ENCODE measurements at regions not wholly inside any gene's neighbourhood (a gene's known extent, or its start where the extent isn't known, plus 50 kb on each side); places are given as distances from the start of the nearest gene placed in this dataset.
"Not testable (repeated sequence)": the region's sequence is repeated elsewhere in the genome, so short reads cannot be mapped to it uniquely, and the experiment has no call there.

DNA sequence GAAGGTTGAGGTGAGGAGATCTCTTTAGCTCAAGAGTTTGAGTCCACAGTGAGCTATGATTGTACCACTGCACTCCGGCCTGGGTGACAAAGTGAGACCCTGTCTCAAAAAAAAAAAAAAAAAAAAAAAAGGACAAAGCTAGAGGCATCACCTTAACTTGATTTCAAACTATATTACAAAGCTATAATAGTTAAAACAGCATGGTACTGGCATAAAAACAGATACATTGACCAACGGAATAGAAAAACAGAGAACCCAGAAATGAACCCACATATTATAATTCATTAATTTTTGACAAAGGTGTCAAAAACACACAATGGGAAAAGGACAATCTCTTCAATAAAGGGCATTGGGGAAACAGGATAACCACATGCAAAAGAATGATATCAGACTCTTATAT is 50.8 kb upstream of the MBOAT1 start:
- no peak for DNase-seq (ENCODE audit: low read depth)

- no peak for DNase-seq (ENCODE audit: low read depth)
Observed at GRCh38 chr6:20265842-20266241, 53.6 kb upstream of the MBOAT1 start.

GRCh38 chr6:20266851-20267608 is 54.8 kb upstream of the MBOAT1 start:
- no peak for DNase-seq (ENCODE audit: low read depth)

GRCh38 chr6:20269181-20269580 is 56.9 kb upstream of the MBOAT1 start:
- DNase-seq (ENCODE audit: low read depth): no peak

- no peak for DNase-seq (ENCODE audit: low read depth)
Observed at GRCh38 chr6:20271818-20272217, 59.5 kb upstream of the MBOAT1 start.

GRCh38 chr6:20274137-20274536 is 61.9 kb upstream of the MBOAT1 start:
- DNase-seq (ENCODE audit: low read depth): no peak

DNA sequence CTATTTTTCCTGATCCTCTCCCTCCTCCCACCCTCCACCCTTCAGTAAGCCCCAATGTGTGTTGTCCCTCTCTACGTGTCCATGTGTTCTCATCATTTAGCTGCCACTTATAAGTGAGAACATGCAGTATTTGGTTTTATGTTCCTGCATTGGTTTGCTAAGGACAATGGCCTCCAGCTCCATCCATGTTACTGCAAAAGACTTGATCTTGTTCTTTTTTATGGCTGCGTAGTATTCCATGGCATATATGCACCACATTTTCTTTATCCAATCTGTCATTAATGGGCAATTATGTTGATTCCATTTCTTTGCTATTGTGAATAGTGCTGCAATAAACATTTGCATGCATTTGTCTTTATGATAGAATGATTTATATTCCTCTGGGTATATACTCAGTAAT is 63.6 kb upstream of the MBOAT1 start:
- DNase-seq (ENCODE audit: low read depth): not testable (repeated sequence)

DNA sequence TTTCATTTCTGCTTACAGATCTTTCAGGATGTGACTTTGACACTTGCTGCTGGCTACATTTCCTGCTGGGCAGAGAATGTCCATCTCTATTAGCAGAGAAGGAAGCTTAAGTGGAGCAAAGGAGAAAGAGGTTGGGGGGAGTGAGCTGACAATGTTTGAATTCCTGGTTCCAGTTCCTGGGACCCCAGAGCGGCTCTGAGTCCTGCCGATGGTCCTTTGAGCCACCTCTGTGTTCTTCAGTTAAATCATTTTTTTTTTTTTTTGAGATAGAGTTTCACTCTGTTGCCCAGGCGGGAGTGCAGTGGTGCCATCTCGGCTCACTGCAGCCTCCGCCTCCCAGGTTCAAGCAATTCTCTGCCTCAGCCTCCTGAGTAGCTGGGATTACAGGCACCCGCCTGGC is 65.5 kb upstream of the MBOAT1 start:
- DNase-seq (ENCODE audit: low read depth): not testable (repeated sequence)

- DNase-seq (ENCODE audit: low read depth): no peak
Observed at GRCh38 chr6:20279051-20279450, 66.8 kb upstream of the MBOAT1 start.

- DNase-seq (ENCODE audit: low read depth): no peak
Observed at GRCh38 chr6:20279608-20280287, 67.5 kb upstream of the MBOAT1 start.

GRCh38 chr6:20280288-20280621 is 68.0 kb upstream of the MBOAT1 start:
- no peak for DNase-seq (ENCODE audit: low read depth)

GRCh38 chr6:20284672-20285071 is 72.4 kb upstream of the MBOAT1 start:
- no peak for DNase-seq (ENCODE audit: low read depth)

DNA sequence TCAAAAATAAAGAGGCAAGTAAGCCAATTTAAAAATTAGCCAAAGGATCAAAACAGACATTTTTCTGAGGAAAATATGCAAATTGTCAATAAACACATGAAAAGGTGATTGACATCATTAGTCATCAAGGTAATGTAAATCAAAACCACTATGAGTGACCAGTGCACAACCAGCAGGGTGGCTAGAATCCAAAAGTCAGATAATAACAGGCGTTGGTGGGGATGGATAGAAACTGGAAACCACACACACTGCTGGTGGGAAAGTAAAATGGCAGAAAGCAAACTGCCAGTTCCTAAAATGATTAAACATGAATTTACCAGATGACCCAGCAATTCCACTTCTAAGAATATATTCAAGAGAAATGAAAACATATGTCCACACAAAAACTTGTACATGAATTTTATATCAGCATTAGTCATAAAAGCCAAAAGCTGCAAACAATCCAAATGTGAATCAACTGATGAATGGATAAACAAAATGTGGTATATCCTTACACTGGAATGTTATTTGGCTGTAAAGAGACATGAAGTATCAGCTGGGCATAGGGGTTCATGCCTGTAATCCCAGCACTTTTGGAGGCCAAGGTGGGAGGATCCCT is 74.8 kb upstream of the MBOAT1 start:
- peak; percentile 23 for DNase-seq (ENCODE audit: low read depth)

DNA sequence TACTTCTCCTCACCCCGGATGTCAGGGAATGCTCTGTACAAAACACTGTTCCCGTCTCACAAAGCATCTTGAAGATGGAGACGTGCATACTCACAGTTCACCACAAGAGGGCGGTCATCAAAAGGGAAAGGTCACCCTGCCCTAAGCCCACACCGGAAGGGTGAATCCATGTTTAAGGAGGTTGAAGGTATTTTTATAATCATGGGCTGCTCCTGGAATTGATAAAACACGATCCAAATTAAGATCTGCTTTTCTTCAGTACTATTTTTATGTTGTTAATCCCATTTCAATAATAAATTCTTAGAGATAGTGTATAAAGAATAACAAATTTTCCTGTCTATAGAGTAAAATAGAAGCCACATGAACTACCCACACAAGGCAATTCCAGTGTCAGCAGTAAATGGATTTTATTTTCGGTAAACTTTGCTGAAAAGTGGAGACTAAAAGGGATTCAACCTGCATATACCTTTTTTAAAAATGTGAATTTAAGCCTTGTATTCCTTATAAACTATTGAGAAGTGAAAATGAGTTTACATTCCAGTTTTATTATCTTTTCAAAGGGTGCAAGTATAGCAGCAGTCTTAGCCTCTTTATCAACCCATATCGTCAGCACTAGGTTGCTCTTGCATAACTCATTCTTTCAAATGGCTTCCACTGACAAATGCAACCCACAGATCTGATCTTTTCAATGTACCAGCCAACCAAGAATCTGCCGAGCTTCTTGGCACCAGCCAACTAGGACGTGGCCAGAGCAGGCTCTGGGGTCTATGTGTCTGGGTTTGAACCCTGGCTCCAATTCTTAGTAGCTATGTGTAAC is 79.7 kb upstream of the MBOAT1 start:
- DNase-seq (ENCODE audit: low read depth): peak; percentile 53

DNA sequence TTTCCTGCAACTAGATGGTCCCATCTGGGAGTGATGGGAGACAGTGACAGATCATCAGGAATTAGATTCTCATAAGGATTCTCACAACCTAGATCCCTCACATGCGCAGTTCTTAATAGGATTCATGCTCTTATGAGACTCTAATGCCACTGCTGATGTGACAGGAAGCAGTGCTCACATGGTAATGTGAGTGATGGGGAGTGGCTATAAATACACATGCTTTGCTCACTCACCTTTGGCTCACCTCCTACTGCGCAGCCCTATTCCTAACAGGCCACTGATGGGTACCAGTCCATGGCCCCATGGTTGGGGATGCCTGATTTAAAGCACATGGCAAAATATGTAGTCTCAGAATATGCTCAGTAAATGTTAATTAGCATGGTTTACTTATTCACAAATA is 80.6 kb upstream of the MBOAT1 start:
- no peak for DNase-seq (ENCODE audit: low read depth)

DNA sequence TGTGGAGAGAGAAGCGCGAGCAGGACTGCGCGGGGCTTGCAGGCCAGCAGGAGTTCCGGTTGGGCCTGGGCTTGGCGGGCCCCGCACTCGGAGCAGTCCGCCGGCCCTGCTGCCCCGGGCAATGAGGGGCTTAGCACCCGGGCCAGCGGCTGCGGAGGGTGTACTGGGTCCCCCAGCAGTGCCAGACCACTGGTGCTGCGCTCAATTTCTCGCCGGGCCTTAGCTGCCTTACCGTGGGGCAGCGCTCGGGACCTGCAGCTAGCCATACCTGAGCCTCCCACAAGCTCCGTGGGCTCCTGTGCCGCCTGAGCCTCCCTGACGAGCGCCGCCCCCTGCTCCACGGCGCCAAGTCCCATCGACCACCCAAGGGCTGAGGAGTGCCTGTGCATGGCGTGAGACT is 89.0 kb upstream of the MBOAT1 start:
- no peak for DNase-seq (ENCODE audit: low read depth)

DNA sequence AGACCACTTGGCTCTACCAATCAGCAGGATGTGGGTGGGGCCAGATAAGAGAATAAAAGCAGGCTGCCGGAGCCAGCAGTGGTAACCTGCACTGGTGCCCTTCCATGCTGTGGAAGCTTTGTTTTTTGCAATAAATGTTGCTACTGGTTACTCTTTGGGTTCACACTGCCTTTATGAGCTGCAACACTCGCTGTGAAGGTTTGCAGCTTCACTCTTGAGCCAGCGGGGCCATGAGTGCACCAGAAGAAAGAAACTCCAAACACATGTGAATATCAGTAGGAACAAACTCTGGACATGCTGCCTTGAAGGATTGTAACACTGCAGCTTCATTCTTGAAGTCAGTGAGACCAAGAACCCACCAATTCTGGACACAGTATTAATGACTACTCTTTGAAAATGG is 89.9 kb upstream of the MBOAT1 start:
- no peak for DNase-seq (ENCODE audit: low read depth)

GRCh38 chr6:20302702-20303251 is 90.5 kb upstream of the MBOAT1 start:
- DNase-seq (ENCODE audit: low read depth): peak; percentile 22

DNA sequence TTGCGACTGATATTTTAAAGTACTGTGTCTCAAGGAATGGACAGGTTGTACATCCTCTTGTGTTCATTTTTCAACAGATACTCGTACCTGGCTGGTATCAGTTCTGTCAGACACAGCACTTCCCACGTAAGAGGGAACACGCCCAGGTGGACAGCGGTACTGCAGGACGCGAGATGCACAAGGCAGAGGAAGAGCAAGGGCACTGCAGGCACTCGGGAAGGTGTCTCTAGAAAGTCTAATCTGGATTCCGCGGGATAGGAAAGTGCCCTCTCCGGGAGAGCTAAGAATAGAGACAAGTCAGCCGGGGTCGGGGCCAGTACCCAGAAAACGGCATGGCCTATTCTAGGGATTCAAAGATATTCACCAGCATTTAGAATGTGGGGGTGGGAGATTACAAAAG is 94.2 kb upstream of the MBOAT1 start:
- no peak for DNase-seq (ENCODE audit: low read depth)

- DNase-seq (ENCODE audit: low read depth): no peak
Observed at GRCh38 chr6:20309186-20309585, 92.5 kb upstream of the E2F3 start.

DNA sequence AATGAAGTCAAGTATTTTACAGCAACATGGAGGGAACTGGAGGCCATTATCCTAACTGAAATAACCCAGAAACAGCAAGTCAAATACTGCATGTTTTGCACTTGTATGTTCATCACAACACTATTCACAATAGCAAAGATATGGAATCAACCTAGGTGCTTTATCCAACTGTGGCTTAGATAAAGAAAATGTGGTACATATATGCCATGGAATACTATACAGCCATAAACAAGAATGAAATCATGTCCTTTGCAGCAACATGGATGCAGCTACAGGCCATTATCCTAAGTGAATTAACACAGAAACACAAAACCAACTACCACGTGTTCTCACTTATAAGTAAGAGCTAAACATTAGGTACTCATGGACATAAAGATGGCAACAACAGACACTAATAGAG is 91.5 kb upstream of the E2F3 start:
- no peak for DNase-seq (ENCODE audit: low read depth)

GRCh38 chr6:20312606-20313005 is 89.1 kb upstream of the E2F3 start:
- no peak for DNase-seq (ENCODE audit: low read depth)
